GM12878 (cell line): ENCODE measurements at regions not wholly inside any gene's neighbourhood (a gene's known extent, or its start where the extent isn't known, plus 50 kb on each side); places are given as distances from the start of the nearest gene placed in this dataset.

Experiments used
- ATAC-seq: fragments of 200-7000 bp; cut with Tn5 transposase; 3 replicates; pipeline ENCODE4 v1.9.1; 2020; ENCODE audit warnings: mild to moderate bottlenecking, moderate library complexity
- BruUV-seq: library from RNA; stranded (reverse); fragments of 400-500 nt; replicated peaks from 2 replicates; lab custom pipeline; 2021; lab: Mats Ljungman, UMichigan
- CTCF ChIA-PET: fragments of 300-600 bp; sonication (Branson Sonifier 250); formaldehyde crosslinking; extraction: SDS; loops from one replicate; lab custom pipeline; 2021; ENCODE audit warnings: inconsistent platforms; lab: Yijun Ruan, JAX
- POLR2A ChIA-PET: fragments of 350-600 bp; formaldehyde crosslinking; extraction: SDS; loops from one replicate; lab custom pipeline; 2021; ENCODE audit warnings: inconsistent platforms; lab: Charles Lee
- RAD21 ChIA-PET: fragments of 300-600 bp; sonication (Branson Sonifier 250); formaldehyde crosslinking; loops from one replicate; lab custom pipeline; 2023; ENCODE audit warnings: antibody characterized with exemption; ENCODE audit not compliant: unreplicated experiment; lab: Charles Lee
- SMC1A ChIA-PET: fragments of 300-600 bp; sonication (Branson Sonifier 250); formaldehyde crosslinking; loops from one replicate; lab custom pipeline; 2023; ENCODE audit not compliant: unreplicated experiment, uncharacterized antibody; lab: Charles Lee
- DNase-seq: peaks from one replicate; pipeline ENCODE4 v3.0.0-alpha.2; 2011; ENCODE audit warnings: low read depth, low spot score
- FAIRE-seq: peaks from 3 replicates; lab custom pipeline; 2011; peaks lifted over from hg19 to GRCh38; lab: Jason Lieb, UNC
- H2AFZ ChIP-seq: 2 replicates; pipeline ENCODE4 v1.6.0; 2011; ENCODE audit warnings: low read depth, low read length, control low read depth; ENCODE audit not compliant: control insufficient read depth
- H3K27ac ChIP-seq: 2 replicates; pipeline ENCODE4 v1.5.1; 2011; ENCODE audit warnings: control low read depth; ENCODE audit not compliant: control insufficient read depth, insufficient read depth
- H3K27me3 ChIP-seq, 2 experiments: replicated peaks in 1 of 2; 2 replicates each; pipeline versions ENCODE4 v1.6.0 to v1.6.1; 2011; ENCODE audit warnings: low read length in 1 of 2; ENCODE audit not compliant: control insufficient read depth in 2 of 2, insufficient read depth in 2 of 2
- H3K36me3 ChIP-seq, 2 experiments: 2 replicates each; pipeline ENCODE4 v1.5.1; 2011; ENCODE audit warnings: low read length in 1 of 2; ENCODE audit not compliant: control insufficient read depth in 2 of 2, insufficient read depth in 2 of 2
- H3K4me1 ChIP-seq: 2 replicates; pipeline ENCODE4 v1.6.1; 2011; ENCODE audit warnings: mild to moderate bottlenecking, low read length, moderate library complexity, mixed read lengths; ENCODE audit not compliant: control insufficient read depth, insufficient read depth
- H3K4me2 ChIP-seq: 2 replicates; pipeline ENCODE4 v1.6.0; 2011; ENCODE audit warnings: control low read depth; ENCODE audit not compliant: control insufficient read depth, insufficient read depth
- H3K4me3 ChIP-seq: fragments of 200-600 bp; sonication (generic); 2 replicates; pipeline ENCODE4 v1.5.1; 2016
- H3K79me2 ChIP-seq: 2 replicates; pipeline ENCODE4 v1.6.0; 2011; ENCODE audit warnings: low read length; ENCODE audit not compliant: control insufficient read depth, insufficient read depth
- H3K9ac ChIP-seq: 2 replicates; pipeline ENCODE4 v1.8.0; 2011; ENCODE audit warnings: low read length, control low read depth, mixed read lengths; ENCODE audit not compliant: control insufficient read depth, insufficient read depth
- H3K9me3 ChIP-seq: replicated peaks from 3 replicates; pipeline ENCODE4 v1.5.1; 2011; ENCODE audit warnings: mild to moderate bottlenecking, low read length; ENCODE audit not compliant: control insufficient read depth, insufficient read depth
- H4K20me1 ChIP-seq: 2 replicates; pipeline ENCODE4 v1.6.0; 2011; ENCODE audit not compliant: control insufficient read depth, insufficient read depth
- CREB1 ChIP-seq: IDR thresholded peaks from 2 replicates; pipeline ENCODE4 v1.6.1; 2012; ENCODE audit warnings: low read depth, mild to moderate bottlenecking, inconsistent platforms
- EP300 ChIP-seq, 2 experiments: fragments of 150-350 bp in 1 of 2; IDR thresholded peaks; 2 replicates each; pipeline ENCODE4 v1.6.1; 2011 to 2012; ENCODE audit warnings: low read depth in 2 of 2, low read length in 2 of 2, borderline replicate concordance in 1 of 2, improper control_type of control experiment in 1 of 2, inconsistent platforms in 1 of 2; ENCODE audit not compliant: control insufficient read depth in 1 of 2
- FOS ChIP-seq: IDR thresholded peaks from 3 replicates; pipeline ENCODE4 v1.6.1; 2011; ENCODE audit warnings: borderline replicate concordance; ENCODE audit not compliant: insufficient read length; ENCODE audit errors: extremely low read depth
- FOXM1 ChIP-seq: IDR thresholded peaks from 2 replicates; pipeline ENCODE4 v1.6.1; 2012; ENCODE audit warnings: low read depth, mild to moderate bottlenecking, inconsistent platforms, low read length, moderate library complexity
- KAT2A ChIP-seq: conservative IDR thresholded peaks from 2 replicates; pipeline ENCODE4 v1.6.1; 2011; ENCODE audit warnings: low read depth, low read length; ENCODE audit not compliant: control insufficient read depth
- MTA2 ChIP-seq: fragments of 450-650 bp; IDR thresholded peaks from 2 replicates; pipeline ENCODE4 v1.6.1; 2016; ENCODE audit warnings: low read depth, mild to moderate bottlenecking, moderate library complexity
- NFXL1 ChIP-seq: fragments of 450-650 bp; IDR thresholded peaks from 2 replicates; pipeline ENCODE4 v1.6.1; 2017; ENCODE audit warnings: antibody characterized with exemption, mild to moderate bottlenecking, borderline replicate concordance
- PBX3 ChIP-seq: IDR thresholded peaks from 2 replicates; pipeline ENCODE4 v1.6.1; 2011; ENCODE audit warnings: mild to moderate bottlenecking, low read depth, low read length, moderate library complexity; ENCODE audit not compliant: insufficient replicate concordance
- RCOR1 ChIP-seq: conservative IDR thresholded peaks from 2 replicates; pipeline ENCODE4 v1.6.1; 2012; ENCODE audit warnings: low read depth, low read length, improper control_type of control experiment
- RFX5 ChIP-seq: IDR thresholded peaks from 2 replicates; pipeline ENCODE4 v1.6.1; 2011; ENCODE audit warnings: low read depth, low read length, improper control_type of control experiment
- RUNX3 ChIP-seq: IDR thresholded peaks from 2 replicates; pipeline ENCODE4 v1.6.1; 2012; ENCODE audit warnings: low read length, inconsistent platforms
- WGBS: methylation state at CpG from one replicate; pipeline ENCODE4 v1.1.6; 2016; ENCODE audit warnings: low lambda C conversion rate; ENCODE audit not compliant: insufficient replicate concordance, insufficient coverage; ENCODE audit errors: missing lambda C conversion rate; 5-methylcytosine and 5-hydroxymethylcytosine counted together
- in situ Hi-C: fragments of 300-500 bp; cut with MboI; formaldehyde crosslinking; loops from 9 replicates; pipeline ENCODE4 v1.14.3; 2018; ENCODE audit warnings: mixed read lengths
- intact Hi-C: fragments of 100-400 bp; cut with micrococcal nuclease; formaldehyde crosslinking; loops from one replicate; pipeline ENCODE4 v1.14.2; 2022; ENCODE audit not compliant: unreplicated experiment

GRCh38 chr7:89514970-89515369 is 639.3 kb upstream of the STEAP1 start:
- no peaks in the 10 kb centered on the region for H3K79me2 ChIP-seq
- no peak overlapping the region for H2AFZ ChIP-seq
- no peaks in the 10 kb centered on the region for H3K27me3 ChIP-seq
- no peak overlapping the region for H3K4me3 ChIP-seq
- 2% methylated on average over 3 of the region's 3 CpGs for WGBS
- no peak for ATAC-seq
- H3K36me3 ChIP-seq = no peaks in the 10 kb centered on the region
- no peaks in the 10 kb centered on the region for H4K20me1 ChIP-seq
- no peak overlapping the region for H3K4me2 ChIP-seq
- H3K9ac ChIP-seq = no peak overlapping the region
- ChIA-PET SMC1A (interaction anchor here (0.8 kb wide), 1 partner anchor 15 kb away, joined by 4 read pairs; no protein-coding TSS in a partner anchor), POLR2A (no interaction called here), CTCF (interaction anchor here (0.6 kb wide), 1 partner anchor 22 kb away, joined by 3 read pairs; no protein-coding TSS in a partner anchor), RAD21 (no interaction called here)
- no peak for DNase-seq
- no TSS peak for BruUV-seq
- no peak for TF ChIP-seq CREB1
- TF ChIP-seq KAT2A = no peak
- no peaks in the 10 kb centered on the region for H3K9me3 ChIP-seq
- no peak for FAIRE-seq
- H3K27ac ChIP-seq = no peak overlapping the region
- in situ Hi-C loops (no loop called here), intact Hi-C loops (no loop called here)
- H3K4me1 ChIP-seq = no peaks in the 10 kb centered on the region

- ATAC-seq = no peak
- H3K9me3 ChIP-seq = no peaks in the 10 kb centered on the region
- no peak overlapping the region for H3K9ac ChIP-seq
- no peaks in the 10 kb centered on the region for H3K79me2 ChIP-seq
- 0% methylated on average over 1 of the region's 1 CpG for WGBS
- ChIA-PET POLR2A (no interaction called here), RAD21 (no interaction called here), CTCF (no interaction called here), SMC1A (no interaction called here)
- in situ Hi-C loops = no loop called here
- no peaks in the 10 kb centered on the region for H4K20me1 ChIP-seq
- no peaks in the 10 kb centered on the region for H3K27me3 ChIP-seq
- H3K4me1 ChIP-seq = no peaks in the 10 kb centered on the region
- FAIRE-seq = no peak
- intact Hi-C loops = no loop called here
- H3K27ac ChIP-seq = no peak overlapping the region
- no peak for DNase-seq
- no peaks in the 10 kb centered on the region for H3K36me3 ChIP-seq
- no peak overlapping the region for H3K4me3 ChIP-seq
- H3K4me2 ChIP-seq = no peak overlapping the region
- no peak overlapping the region for H2AFZ ChIP-seq
- TF ChIP-seq RUNX3 (no peak), FOS (no peak), RFX5 (no peak), MTA2 (no peak), FOXM1 (no peak), EP300 (IDR thresholded peaks at IDR 0.05; ENCODE audit: borderline replicate concordance in 1 of 2, control insufficient read depth in 1 of 2, low read depth in 2 of 2, low read length in 2 of 2) (no peak), NFXL1 (no peak), RCOR1 (no peak), PBX3 (no peak)
- no TSS peak for BruUV-seq
Observed at GRCh38 chr7:89517815-89518214, 636.5 kb upstream of the STEAP1 start.
